HCT116 (cell line): ENCODE measurements at regions not wholly inside any gene's neighbourhood (a gene's known extent, or its start where the extent isn't known, plus 50 kb on each side); places are given as distances from the start of the nearest gene placed in this dataset.

Experiments used
- ATAC-seq: fragments of 200-7000 bp; cut with Tn5 transposase; 2 replicates; pipeline ENCODE4 v1.9.1; 2020; ENCODE audit warnings: mild to moderate bottlenecking, moderate library complexity
- BruUV-seq: library from RNA; stranded (reverse); fragments of 400-500 nt; replicated peaks from 2 replicates; lab custom pipeline; 2021; lab: Mats Ljungman, UMichigan
- CTCF ChIA-PET: fragments of 300-600 bp; sonication (Branson Sonifier 250); formaldehyde crosslinking; loops from one replicate; lab custom pipeline; 2021; ENCODE audit warnings: antibody characterized with exemption; lab: Charles Lee
- POLR2A ChIA-PET: fragments of 300-600, 350-600 bp; sonication (Branson Sonifier 250); formaldehyde crosslinking; loops from one replicate; lab custom pipeline; 2021; ENCODE audit warnings: antibody characterized with exemption; lab: Charles Lee
- RAD21 ChIA-PET, 2 experiments: fragments of 300-600 bp; sonication (Branson Sonifier 250); formaldehyde crosslinking; loops; one replicate each; lab custom pipeline; 2023; ENCODE audit warnings: low total read pairs in 2 of 2; ENCODE audit not compliant: uncharacterized antibody in 2 of 2, unreplicated experiment in 2 of 2, low non-redundant PET in 1 of 2; lab: Charles Lee
- DNase-seq: peaks from one replicate; pipeline ENCODE4 v3.0.0-alpha.2; 2010; ENCODE audit warnings: low read depth, low spot score
- H2AFZ ChIP-seq: fragments of 200-600 bp; shearing (Covaris generic), sonication (generic); 2 replicates; pipeline ENCODE4 v1.6.1; 2017; ENCODE audit warnings: low read depth, mixed run types, mixed read lengths, antibody characterized with exemption, low read length; ENCODE audit not compliant: poor library complexity, severe bottlenecking
- H3K27ac ChIP-seq: 2 replicates; pipeline ENCODE4 v1.5.1; 2012; ENCODE audit warnings: low read depth, low read length
- H3K27me3 ChIP-seq: fragments of 200-600 bp; sonication (generic); 2 replicates; pipeline ENCODE4 v1.6.1; 2016; ENCODE audit warnings: mixed run types, low read length, mixed read lengths; ENCODE audit not compliant: insufficient read depth
- H3K36me3 ChIP-seq, 2 experiments: fragments of 200-500 bp in 1 of 2; fragments of 200-600 bp in 1 of 2; sonication (Bioruptor generic) in 1 of 2; sonication (generic) in 1 of 2; 2 replicates each; pipeline versions ENCODE4 v1.5.1 to v1.6.1; 2014 to 2016; ENCODE audit warnings: low read length in 2 of 2, inconsistent platforms in 1 of 2, mixed read lengths in 1 of 2, mixed run types in 1 of 2; ENCODE audit not compliant: insufficient read depth in 2 of 2, control insufficient read depth in 1 of 2
- H3K4me1 ChIP-seq, 2 experiments: fragments of 200-600 bp in 1 of 2; sonication (generic) in 1 of 2; 2 replicates each; pipeline versions ENCODE4 v1.5.1 to v1.6.1; 2012 to 2017; ENCODE audit warnings: low read length in 2 of 2, inconsistent platforms in 1 of 2, mild to moderate bottlenecking in 1 of 2, mixed read lengths in 1 of 2, mixed run types in 1 of 2, moderate library complexity in 1 of 2; ENCODE audit not compliant: insufficient read depth in 2 of 2, control insufficient read depth in 1 of 2
- H3K4me2 ChIP-seq: fragments of 200-600 bp; sonication (generic); 2 replicates; pipeline ENCODE4 v1.6.1; 2017; ENCODE audit warnings: mixed run types, low read length, mixed read lengths
- H3K4me3 ChIP-seq, 2 experiments: fragments of 200-600 bp in 1 of 2; sonication (generic) in 1 of 2; replicated peaks in 1 of 2; 2 replicates each; pipeline ENCODE4 v1.5.1; 2011 to 2016; ENCODE audit warnings: low read length in 2 of 2, control low read depth in 1 of 2, low read depth in 1 of 2, mild to moderate bottlenecking in 1 of 2, mixed read lengths in 1 of 2, mixed run types in 1 of 2
- H3K79me2 ChIP-seq: fragments of 200-600 bp; sonication (generic); 2 replicates; pipeline ENCODE4 v1.6.1; 2017; ENCODE audit warnings: mild to moderate bottlenecking, mixed run types, low read length, moderate library complexity, mixed read lengths; ENCODE audit not compliant: insufficient read depth
- H3K9ac ChIP-seq: fragments of 200-600 bp; sonication (generic); 2 replicates; pipeline ENCODE4 v1.6.1; 2016; ENCODE audit warnings: low read length, mixed read lengths
- H3K9me2 ChIP-seq: fragments of 200-600 bp; sonication (generic), shearing (Covaris generic); 2 replicates; pipeline ENCODE4 v1.6.1; 2017; ENCODE audit warnings: mixed run types, mild to moderate bottlenecking, moderate library complexity; ENCODE audit not compliant: insufficient read depth
- H3K9me3 ChIP-seq, 2 experiments: fragments of 200-500 bp in 1 of 2; fragments of 200-600 bp in 1 of 2; sonication (Bioruptor generic) in 1 of 2; sonication (generic) in 1 of 2; 2 replicates each; pipeline ENCODE4 v1.6.1; 2014 to 2017; ENCODE audit warnings: low read length in 2 of 2, mixed read lengths in 2 of 2, inconsistent platforms in 1 of 2, low read depth in 1 of 2, mild to moderate bottlenecking in 1 of 2, mixed run types in 1 of 2, moderate library complexity in 1 of 2; ENCODE audit not compliant: control insufficient read depth in 1 of 2, insufficient read depth in 1 of 2
- H4K20me1 ChIP-seq: fragments of 200-600 bp; sonication (generic), shearing (Covaris generic); 2 replicates; pipeline ENCODE4 v1.6.1; 2017; ENCODE audit warnings: mixed run types, mild to moderate bottlenecking, moderate library complexity; ENCODE audit not compliant: insufficient read depth
- CEBPB ChIP-seq: IDR thresholded peaks from 2 replicates; pipeline ENCODE4 v1.6.1; 2012; ENCODE audit warnings: low read depth
- EGR1 ChIP-seq: IDR thresholded peaks from 2 replicates; pipeline ENCODE4 v1.6.1; 2012; ENCODE audit warnings: low read depth
- EZH2 ChIP-seq: fragments of 200-600 bp; sonication (generic); IDR thresholded peaks from 2 replicates; pipeline ENCODE4 v1.6.1; 2017; ENCODE audit warnings: antibody characterized with exemption, mixed run types
- EZH2phosphoT487 ChIP-seq: fragments of 200-600 bp; IDR thresholded peaks from 2 replicates; pipeline ENCODE4 v1.6.1; 2018; ENCODE audit warnings: antibody characterized with exemption, borderline replicate concordance
- POLR2A ChIP-seq: IDR thresholded peaks from 2 replicates; pipeline ENCODE4 v1.7.0; 2011; ENCODE audit warnings: borderline replicate concordance; ENCODE audit not compliant: insufficient read depth, insufficient read length; ENCODE audit errors: extremely low read depth
- POLR2AphosphoS5 ChIP-seq: IDR thresholded peaks from 2 replicates; pipeline ENCODE4 v1.6.1; 2011; ENCODE audit warnings: mild to moderate bottlenecking, low read depth, low read length, moderate library complexity
- RAD21 ChIP-seq: IDR thresholded peaks from 2 replicates; pipeline ENCODE4 v1.6.1; 2012; ENCODE audit warnings: low read depth, mild to moderate bottlenecking
- SIN3A ChIP-seq: IDR thresholded peaks from 2 replicates; pipeline ENCODE4 v1.6.1; 2012; ENCODE audit warnings: low read depth
- SRF ChIP-seq: IDR thresholded peaks from 2 replicates; pipeline ENCODE4 v1.6.1; 2012; ENCODE audit warnings: low read depth
- ZBTB33 ChIP-seq: IDR thresholded peaks from 2 replicates; pipeline ENCODE4 v1.6.1; 2011; ENCODE audit warnings: mild to moderate bottlenecking, low read length, moderate library complexity; ENCODE audit not compliant: insufficient replicate concordance; ENCODE audit errors: extremely low read depth
- ZFX ChIP-seq: fragments of 450-650 bp; IDR thresholded peaks from 2 replicates; pipeline ENCODE4 v1.6.1; 2017
- intact Hi-C: fragments of 100-400 bp; cut with micrococcal nuclease; formaldehyde crosslinking; loops from 2 replicates; pipeline ENCODE4 v1.10.0; 2022
- TF ChIP-seq, protein P1 (sequence below): IDR thresholded peaks from 2 replicates; pipeline ENCODE4 v1.6.1; 2012

DNA sequence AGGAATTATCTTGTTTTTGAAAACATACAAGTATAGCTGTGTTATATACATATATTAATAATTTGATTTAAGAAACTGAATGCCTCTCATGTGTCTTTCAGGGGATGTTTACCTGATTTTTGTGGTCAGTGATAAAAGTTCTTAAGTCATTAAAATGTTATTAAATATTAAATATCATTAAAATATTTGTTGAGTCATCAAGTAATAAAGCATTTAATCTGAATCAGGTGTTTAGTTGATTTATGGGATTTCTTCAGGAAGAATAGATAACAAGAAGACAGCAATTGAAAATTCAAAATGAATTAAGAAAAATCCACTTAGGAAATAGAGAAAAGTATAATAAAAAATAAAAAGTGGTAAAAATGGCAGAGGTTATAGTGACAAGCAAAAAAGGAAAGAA, 361.9 kb upstream of the EYS start:
- TF ChIP-seq SIN3A (no peak), POLR2AphosphoS5 (no peak), ZFX (no peak), CEBPB (no peak), POLR2A (no peak), EGR1 (no peak), RAD21 (no peak), EZH2phosphoT487 (no peak), EZH2 (no peak), SRF (no peak)
- TF ChIP-seq, protein P1, sequence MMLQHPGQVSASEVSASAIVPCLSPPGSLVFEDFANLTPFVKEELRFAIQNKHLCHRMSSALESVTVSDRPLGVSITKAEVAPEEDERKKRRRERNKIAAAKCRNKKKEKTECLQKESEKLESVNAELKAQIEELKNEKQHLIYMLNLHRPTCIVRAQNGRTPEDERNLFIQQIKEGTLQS = no peak
- POLR2A ChIA-PET = no interaction called here
- intact Hi-C loops = no loop called here
- CTCF ChIA-PET = no interaction called here
- Histone ChIP-seq H3K9ac (no peak overlapping the region), H3K36me3 (no peaks in the 10 kb centered on the region), H3K4me2 (no peak overlapping the region), H3K27ac (no peak overlapping the region), H3K79me2 (no peaks in the 10 kb centered on the region), H3K9me2 (no peaks in the 10 kb centered on the region), H3K9me3 (peaks cover 0 to 14% of the 10 kb centered on the region in 2 experiments; a peak in 2 of 4 replicates), H2AFZ (no peak overlapping the region), H3K27me3 (no peaks in the 10 kb centered on the region), H3K4me1 (no peaks in the 10 kb centered on the region), H4K20me1 (no peaks in the 10 kb centered on the region), H3K4me3 (no peak overlapping the region)
- RAD21 ChIA-PET = no interaction called here
- ATAC-seq (no peak), DNase-seq (no peak)
- no TSS peak for BruUV-seq

DNA sequence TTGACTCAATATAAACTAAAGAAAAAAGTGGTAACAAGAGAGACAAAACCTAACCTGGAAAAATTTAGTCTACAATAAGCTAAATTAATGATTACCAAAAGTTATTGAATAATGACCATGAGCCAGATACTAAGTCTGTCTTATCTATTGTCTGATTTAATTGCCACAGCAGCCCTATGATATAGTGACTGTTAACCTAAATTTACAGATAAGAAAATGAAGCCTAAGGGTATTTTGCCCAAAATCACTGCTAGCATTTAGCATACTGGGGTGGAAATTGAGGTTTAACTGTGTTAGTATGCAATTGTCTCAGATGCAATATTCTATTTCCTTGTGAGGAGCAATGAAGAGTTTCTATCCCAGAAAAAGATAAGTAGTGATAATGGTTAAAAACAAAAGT, 361.0 kb upstream of the EYS start:
- ATAC-seq = no peak
- RAD21 ChIA-PET = no interaction called here
- Histone ChIP-seq H3K9ac (no peak overlapping the region), H3K79me2 (no peaks in the 10 kb centered on the region), H3K27ac (no peak overlapping the region), H3K4me2 (no peak overlapping the region), H3K9me2 (no peaks in the 10 kb centered on the region), H3K36me3 (no peaks in the 10 kb centered on the region), H3K27me3 (no peaks in the 10 kb centered on the region), H3K4me3 (no peak overlapping the region), H4K20me1 (no peaks in the 10 kb centered on the region), H3K4me1 (no peaks in the 10 kb centered on the region), H2AFZ (no peak overlapping the region), H3K9me3 (peaks cover 0 to 14% of the 10 kb centered on the region in 2 experiments; a peak in 2 of 4 replicates)
- no peak for DNase-seq
- TF ChIP-seq ZBTB33 = no peak
- TF ChIP-seq ZFX = no peak
- CTCF ChIA-PET = no interaction called here
- intact Hi-C loops = no loop called here
- no TSS peak for BruUV-seq
- POLR2A ChIA-PET = no interaction called here
